ENCODE measurements at regions not wholly inside any gene's neighbourhood (a gene's known extent, or its start where the extent isn't known, plus 50 kb on each side); places are given as distances from the start of the nearest gene placed in this dataset.
"Not testable (repeated sequence)": the region's sequence is repeated elsewhere in the genome, so short reads cannot be mapped to it uniquely, and the experiment has no call there.

DNA sequence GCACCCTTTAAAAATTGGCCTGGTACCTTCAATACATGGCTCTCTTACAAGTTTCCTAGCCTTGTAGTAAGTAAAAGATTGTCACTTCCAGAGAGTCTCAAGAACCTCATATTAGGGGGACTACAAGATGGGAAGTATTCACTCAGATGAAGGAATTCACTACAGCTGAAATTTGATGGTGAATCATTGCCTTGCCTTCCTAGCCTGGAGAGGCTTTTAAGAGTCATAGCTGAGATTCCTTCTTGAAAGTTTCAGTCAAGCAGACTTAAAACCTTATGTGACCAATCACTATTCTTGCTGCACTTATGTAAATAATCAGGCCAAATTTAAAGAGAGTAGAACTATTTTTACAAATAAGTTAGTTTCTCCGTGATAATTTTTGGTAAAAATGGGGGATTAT is 451.6 kb downstream of the TRHDE start:
- DNase-seq (ENCODE audit: insufficient read length, low spot score) (no peak), FAIRE-seq (no peak)

DNA sequence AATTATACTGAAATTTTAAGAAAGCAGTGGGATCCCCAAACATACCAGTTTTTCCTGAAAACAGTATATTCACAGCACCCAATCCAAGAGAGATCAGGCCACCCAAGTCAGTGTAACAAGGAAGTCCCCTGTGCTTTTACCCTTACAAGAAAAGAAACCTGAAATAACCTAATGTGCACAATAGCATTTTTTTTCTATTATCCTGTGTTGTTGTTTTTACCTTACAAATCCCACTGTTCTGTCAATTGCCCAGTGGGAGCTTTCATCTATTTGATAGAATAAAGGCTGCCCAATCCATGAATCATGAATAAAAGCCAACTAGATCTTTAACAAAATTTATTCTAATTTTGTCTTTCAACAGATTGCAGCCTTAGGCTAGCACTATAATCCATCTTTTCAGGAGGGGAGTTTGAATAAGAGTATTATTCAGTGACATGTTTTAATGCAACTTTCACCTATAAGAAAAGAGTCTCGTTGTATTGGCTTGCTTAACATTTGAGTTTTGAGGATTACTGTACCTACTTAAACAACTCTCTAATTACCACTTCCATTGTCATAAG is 457.4 kb downstream of the TRHDE start:
- no peak for FAIRE-seq
- no peak for DNase-seq (ENCODE audit: insufficient read length, low spot score)

DNA sequence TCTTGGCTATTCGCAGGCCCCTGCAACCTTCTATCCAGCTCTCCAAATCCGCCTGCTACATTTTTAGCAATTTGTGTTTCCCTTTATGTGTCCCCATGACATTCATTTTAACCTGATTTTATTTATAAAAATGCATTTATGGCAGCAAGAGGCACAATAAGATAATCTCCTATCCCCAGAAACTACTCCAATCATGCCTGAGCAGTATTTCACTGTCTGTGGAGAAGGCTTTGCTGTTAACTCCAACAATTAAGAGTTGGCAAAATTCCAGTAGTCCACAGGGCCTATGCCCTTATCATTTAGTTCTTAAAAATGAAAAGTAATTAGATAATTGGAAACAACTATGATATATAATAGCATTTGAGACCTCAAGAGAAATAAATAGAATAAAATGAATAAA is 462.4 kb downstream of the TRHDE start:
- DNase-seq (ENCODE audit: insufficient read length, low spot score) (no peak), FAIRE-seq (no peak)

DNA sequence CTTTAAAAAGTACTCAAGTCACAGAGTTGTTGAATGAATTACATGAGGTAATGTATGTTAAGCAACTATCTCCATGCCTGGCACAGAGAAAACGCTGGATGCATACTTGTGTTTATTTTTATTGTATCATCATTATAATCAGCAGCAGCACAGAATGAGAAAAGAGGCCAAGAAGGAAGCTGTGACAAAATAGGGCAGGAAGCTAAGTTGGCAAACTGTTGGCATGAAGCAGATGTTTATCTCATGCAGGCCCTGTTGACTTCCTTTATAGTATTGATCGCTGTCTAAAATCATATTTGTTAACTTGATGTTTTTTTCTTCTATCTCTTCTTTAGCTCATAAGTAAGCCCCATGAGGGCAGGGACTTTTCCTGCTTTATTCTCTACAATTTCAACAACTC is 466.6 kb downstream of the TRHDE start:
- FAIRE-seq: no peak
- no peak for DNase-seq (ENCODE audit: insufficient read length, low spot score)

DNA sequence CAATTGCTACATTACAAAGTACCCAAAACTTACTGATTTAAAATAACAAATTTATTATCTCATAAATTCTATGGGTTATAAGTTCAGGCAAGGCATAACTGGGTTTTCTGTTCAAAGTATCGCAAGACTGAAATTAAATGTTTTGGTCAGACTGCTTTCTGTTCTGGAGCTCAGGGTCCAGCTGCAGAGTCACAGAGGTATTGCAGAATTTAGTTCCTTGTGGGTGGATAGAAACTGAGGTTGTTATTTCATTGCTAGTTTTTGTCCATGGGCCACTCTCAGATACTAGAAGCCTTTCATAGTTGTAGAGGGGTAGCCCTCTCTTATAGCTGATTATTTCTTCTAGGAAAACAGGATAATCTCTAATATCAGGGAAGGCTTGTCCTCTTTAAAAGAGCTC is 467.9 kb downstream of the TRHDE start:
- DNase-seq (ENCODE audit: insufficient read length, low spot score) (no peak), FAIRE-seq (no peak)

DNA sequence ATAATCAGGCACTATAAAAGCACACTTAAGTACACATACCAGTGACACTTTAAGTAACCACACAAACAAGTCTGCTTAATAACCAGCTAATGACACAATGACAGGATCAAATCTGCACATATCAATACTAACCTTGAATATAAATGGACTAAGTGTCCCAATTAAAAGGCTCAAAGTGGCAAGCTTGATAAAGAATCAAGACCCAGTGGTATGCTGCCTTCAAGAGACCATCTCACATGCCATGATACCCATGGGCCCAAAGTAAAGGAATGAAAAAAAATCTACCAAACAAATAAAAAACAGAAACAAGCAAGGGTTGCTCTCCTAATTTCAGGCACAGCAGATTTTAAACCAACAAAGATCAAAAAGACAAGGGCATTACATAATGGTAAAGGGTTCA is 470.4 kb downstream of the TRHDE start:
- DNase-seq (ENCODE audit: insufficient read length, low spot score): no peak
- FAIRE-seq: no peak

DNA sequence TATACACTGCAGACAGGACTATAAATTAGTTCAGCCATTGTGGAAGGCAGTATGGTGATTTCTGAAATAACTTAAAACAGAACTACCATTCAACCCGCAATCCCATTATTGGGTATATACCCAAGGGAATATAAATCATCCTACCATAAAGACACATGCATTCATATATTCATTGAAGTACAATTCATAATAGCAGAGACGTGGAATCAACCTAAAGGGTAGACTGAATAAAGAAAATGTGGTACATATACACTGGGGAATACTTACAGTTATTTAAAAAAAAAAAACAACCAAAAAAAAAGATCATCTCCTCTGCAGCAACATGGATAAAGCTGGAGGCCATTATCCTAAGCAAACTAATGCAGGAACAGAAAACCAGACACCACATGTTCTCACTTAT is 473.9 kb downstream of the TRHDE start:
- FAIRE-seq (no peak), DNase-seq (ENCODE audit: insufficient read length, low spot score) (no peak)

DNA sequence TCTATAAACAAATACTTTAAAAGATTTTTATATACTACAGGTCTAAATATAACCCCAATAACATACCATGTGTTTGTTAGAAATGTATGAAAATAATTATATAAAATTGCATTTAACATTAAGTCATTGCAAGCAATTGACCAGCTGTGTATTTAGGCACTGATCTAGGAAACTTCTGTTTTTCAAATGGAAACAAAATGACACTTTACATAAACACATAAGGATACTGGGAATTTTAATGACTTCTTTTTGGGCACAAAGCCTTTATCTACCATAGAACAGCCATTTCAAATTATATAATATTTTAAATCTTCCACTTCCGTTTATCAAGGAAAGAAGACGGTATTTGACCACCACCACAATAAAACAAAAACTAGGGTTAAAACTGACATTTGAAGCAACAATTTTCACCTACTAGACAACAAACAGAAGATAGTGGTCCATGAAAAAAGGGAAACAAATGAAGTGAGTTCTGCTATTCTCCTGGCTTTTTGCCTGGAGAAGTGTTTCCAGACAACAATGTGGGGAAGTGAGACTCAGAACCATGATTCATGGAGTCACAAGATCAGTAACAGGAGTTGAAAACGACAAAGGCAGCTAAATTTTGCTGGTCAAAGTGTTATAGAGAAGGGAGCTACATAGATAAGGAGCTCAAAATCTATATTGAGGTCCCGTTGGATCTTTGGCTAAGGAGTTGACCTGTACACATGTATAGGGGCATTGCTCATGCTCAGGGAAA is 475.1 kb downstream of the TRHDE start:
- no peak for FAIRE-seq
- no peak for DNase-seq (ENCODE audit: insufficient read length, low spot score)

DNA sequence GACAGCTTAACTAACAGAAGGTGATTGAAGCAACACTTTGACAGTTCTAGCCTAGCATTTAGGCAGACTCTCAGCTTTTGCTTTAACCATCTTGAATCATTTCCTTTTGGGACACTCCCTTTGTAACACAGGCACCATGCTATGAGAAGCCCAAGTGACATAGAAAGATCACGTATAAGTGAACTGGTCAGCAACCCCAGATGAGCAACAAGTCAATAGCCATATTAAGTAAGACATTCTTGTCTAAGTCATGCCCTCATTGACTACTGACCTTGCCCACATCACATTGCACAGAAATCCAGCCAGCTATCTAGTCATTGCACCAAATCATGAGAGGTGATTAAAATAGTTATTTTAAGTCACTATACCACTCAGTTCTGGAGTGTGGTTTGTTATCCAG is 476.8 kb downstream of the TRHDE start:
- no peak for FAIRE-seq
- no peak for DNase-seq (ENCODE audit: insufficient read length, low spot score)

DNA sequence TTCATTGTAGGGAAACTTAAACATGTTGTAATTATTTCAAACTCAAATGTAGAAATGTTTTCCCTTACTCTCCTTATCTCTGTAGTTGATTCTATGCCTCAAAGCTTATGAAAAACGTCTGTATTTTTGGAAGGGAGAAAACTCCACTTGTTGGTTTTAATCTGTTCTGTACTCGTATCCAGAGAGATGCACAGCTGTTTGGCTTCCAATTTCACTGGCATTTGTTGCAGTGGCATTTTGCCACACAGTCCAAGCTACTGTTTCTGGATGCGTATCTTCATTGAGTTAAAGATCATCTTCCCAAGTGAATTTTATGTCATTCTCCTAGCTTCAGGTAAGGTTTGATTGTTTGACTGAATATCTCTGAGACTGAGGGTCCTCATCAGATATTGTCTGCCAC is 481.4 kb downstream of the TRHDE start:
- FAIRE-seq (no peak), DNase-seq (ENCODE audit: insufficient read length, low spot score) (no peak)

DNA sequence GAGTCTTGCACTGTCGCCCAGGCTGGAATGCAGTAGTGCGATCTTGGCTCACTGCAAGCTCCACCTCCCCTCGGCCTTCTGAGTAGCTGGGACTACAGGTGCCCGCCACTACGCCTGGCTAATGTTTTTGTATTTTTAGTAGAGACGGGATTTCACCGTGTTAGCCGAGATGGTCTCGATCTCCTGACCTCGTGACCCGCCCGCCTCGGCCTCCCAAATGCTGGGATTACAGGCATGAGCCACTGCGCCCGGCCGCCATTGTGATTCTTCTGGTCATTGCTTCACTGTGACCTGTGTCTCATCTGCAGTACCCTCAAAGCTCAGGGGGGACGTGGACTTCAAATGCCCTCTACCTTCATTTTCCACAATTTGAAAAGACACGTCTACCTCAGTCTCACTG is 481.9 kb downstream of the TRHDE start:
- DNase-seq (ENCODE audit: insufficient read length, low spot score); FAIRE-seq: not testable (repeated sequence)

DNA sequence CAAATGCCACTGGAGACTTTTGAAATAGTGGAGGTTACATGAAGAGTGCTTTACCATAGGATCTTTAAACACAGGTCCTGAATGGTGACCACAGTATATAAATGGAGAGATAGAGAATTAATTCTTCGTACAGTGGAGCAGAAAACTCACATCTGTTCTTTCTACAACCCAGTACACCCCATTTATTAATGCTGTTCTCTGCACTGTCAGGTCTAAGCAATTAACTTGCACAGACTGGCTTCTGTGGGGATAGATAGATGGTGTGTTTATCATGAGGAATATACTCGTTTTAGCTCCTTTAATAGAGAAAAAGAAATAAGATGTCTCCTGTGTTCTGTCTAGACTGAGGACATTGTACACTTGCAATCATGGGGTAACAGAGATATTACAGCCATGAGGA is 494.3 kb downstream of the TRHDE start:
- FAIRE-seq (no peak), DNase-seq (ENCODE audit: insufficient read length, low spot score) (no peak)

DNA sequence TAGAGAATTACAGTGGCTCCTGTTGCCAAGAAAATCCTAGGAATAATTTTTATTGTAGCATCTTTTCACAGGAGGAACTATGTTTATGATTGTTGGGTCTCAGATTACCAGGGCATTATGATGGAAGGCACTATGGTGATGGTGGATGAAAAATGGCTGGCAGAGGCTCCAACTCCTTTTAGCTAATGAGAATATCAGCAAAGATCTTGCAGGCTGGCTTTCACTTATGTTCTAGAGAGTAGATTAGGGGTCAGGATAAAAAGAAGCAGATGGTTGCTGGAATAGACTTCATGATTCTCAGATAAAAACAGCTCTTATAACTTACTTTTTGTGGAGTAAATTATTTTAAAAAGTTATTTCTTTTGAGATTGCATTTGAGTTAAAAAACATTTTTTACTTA is 501.9 kb downstream of the TRHDE start:
- FAIRE-seq (no peak), DNase-seq (ENCODE audit: insufficient read length, low spot score) (no peak)

DNA sequence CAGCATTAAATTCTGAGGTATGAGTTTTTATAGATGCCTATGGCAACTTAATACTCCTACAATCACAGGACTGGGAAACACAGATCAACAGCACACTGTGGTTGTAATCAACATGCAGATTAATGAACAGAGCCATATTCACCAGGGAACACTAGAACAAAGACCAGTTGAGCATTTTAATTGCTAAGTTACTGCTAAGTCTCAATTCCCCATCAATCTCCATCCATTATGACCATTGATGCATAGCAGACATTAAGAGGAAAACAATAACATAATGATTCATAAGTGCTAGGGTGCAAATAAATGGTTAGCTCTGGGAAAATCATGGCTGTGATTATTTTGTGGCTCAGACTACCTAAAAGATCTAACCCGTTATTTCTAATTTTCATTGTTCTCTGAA is 505.6 kb downstream of the TRHDE start:
- DNase-seq (ENCODE audit: insufficient read length, low spot score): no peak
- no peak for FAIRE-seq

DNA sequence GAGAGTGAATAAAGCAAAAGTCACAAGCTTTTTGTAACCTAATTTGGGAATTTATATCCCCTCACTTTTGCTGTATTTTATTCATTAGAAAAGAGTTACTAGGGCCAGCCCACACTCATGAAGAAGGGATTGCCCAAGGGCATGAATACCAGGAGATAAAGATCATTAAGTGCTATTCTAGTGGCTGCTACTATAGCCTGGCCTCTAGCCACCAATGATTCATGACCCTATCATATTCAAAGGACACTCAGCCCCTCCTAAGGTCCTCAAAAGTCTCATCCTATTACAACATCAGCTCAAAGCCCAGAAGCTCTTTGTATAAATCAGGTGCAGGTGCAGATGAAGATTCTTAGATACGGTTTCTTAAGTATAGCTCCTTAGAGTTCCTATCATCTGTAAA is 518.1 kb downstream of the TRHDE start:
- DNase-seq (ENCODE audit: insufficient read length, low spot score): no peak
- no peak for FAIRE-seq

DNA sequence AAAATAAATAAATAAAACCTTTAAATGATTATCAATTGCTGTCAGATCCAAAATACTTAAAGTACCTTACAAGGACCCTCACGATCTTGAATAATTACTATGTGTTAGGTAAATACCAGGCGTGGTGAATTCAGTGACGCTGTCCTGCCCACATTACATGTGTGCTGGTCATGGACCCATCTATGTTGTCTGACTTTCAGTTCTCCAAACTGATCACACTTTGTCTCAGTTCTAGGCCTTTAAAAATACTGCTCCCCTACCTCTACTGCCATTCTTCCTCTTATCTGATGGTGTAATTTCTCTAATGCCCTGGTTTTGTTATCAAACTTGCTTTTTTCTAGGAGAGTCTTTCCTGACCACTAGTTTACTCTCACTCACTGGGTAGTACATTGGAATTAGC is 520.7 kb downstream of the TRHDE start:
- FAIRE-seq (no peak), DNase-seq (ENCODE audit: insufficient read length, low spot score) (no peak)

DNA sequence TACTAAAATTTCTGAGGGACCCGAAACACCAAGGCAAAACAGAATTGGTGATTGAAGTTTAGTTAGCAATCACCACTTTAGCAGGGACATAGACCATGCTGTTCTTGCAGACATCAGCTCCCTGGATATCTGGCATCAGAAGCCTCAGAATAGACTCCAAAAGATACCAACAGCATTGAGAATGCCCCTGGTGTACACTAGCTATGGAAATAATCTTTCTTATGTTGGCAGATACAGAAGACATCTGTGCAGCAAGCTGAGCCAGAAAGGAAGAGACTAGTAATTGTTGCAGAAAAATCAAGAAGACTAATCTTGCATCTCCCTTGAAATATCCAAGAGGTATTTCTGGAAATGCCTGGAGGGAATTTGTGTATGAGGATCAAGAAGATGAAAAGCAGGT is 521.6 kb downstream of the TRHDE start:
- FAIRE-seq (no peak), DNase-seq (ENCODE audit: insufficient read length, low spot score) (no peak)

DNA sequence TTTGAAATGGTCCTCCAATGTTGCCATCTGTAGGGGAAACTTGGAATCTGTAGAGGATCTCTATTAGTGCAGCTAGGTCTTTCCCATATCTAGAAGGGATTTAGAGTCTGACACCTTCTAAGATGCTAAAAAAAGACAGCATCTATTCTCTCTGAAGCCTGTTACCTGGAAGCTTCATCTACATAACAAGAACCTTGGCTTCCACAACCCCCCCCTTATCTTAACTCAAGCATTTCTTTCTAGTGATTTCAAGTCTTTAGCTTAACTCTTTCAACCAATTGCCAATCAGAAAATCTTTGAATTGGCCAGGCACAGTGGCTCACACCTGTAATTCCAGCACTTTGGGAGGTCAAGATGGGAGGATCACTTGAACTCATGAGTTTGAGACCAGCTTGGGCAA is 543.3 kb downstream of the TRHDE start:
- no peak for FAIRE-seq
- no peak for DNase-seq (ENCODE audit: insufficient read length, low spot score)

DNA sequence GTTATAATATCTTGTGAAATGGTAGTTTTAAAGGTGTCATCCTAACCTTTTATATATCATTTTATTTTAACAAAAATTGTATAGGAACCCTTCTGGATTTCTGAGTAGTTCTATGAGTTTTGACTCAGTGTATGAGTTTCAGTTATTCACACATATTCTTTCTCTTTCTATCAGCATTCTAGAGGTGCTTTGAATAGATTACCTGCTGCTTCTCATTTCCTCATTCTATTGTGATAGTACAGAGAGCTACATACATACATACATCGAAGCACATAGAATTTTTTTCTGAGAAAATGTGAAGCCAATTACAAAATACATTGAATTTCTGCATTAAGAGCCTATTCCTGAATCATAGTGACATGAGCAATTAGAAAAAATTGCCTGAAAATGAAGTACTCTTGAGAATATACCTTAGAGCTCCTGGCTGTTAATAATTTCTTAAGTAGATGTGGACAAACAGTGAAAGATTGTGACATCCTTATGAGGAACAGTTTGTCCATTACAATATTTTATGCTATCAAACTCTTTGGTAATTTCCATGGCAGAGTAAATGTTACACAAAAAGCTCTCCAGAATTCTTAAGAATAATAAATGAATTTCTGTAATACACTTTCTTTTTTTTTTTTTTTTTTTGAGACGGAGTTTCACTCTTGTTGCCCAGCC is 556.6 kb downstream of the TRHDE start:
- FAIRE-seq (no peak), DNase-seq (ENCODE audit: insufficient read length, low spot score) (no peak)

DNA sequence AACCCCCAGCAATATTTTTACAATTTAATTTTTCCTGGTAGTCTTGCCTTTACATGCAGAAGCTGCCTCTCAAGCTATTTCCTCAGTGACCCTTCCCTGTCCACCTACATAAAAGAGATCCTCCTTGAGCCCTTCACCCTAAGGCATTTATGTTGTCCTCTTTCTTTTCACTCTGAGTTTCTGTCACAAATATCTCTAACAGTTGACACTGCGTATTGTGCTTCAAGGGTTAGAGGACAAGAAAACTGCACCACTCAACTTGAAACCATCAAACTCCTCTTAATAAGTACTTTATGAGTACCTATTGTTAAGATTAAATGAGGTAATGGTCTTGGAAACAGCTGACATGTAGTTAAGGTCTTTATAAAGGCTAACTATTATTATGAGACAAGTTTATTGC is 557.7 kb downstream of the TRHDE start:
- FAIRE-seq (no peak), DNase-seq (ENCODE audit: insufficient read length, low spot score) (no peak)

DNA sequence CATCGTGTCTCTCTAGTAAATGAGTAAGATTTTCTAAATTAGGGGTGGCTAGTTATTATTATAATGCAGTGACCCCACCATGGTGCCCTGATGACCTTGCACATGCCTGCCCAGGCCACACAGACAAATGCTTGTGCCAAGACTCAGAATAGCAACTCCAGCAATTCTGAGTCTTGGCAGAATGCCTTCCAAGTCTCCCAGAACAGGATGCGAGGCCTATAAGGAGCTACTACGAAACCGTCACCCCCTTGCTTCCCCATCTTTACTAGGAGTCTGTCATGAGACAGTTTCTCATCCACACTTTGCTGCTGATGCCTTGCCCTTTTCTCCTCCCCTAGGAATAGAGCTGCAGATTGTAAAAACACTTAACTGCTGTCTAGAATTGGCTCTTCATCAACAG is 559.9 kb downstream of the TRHDE start:
- FAIRE-seq: no peak
- no peak for DNase-seq (ENCODE audit: insufficient read length, low spot score)

DNA sequence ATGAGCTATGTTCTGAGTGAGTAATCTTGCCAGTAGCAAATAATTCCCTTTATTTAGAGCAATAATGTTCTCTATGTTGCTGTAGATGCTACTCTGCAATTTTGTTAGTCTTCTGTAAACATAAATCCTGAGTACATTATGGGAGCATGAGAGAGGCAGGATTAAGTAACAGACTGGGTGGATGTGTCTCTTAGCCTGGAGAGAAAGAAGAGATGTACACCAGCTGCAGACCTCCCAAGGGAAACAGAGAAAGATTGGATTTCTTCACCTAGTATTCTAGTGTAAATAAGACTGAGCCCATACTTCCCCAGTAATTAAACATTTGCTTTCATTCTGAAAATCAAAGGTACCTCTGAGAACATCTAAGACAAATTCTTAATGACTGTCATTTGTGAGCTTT is 564.0 kb downstream of the TRHDE start:
- DNase-seq (ENCODE audit: insufficient read length, low spot score) (no peak), FAIRE-seq (no peak)
